ENCODE measurements at regions not wholly inside any gene's neighbourhood (a gene's known extent, or its start where the extent isn't known, plus 50 kb on each side); places are given as distances from the start of the nearest gene placed in this dataset.

DNA sequence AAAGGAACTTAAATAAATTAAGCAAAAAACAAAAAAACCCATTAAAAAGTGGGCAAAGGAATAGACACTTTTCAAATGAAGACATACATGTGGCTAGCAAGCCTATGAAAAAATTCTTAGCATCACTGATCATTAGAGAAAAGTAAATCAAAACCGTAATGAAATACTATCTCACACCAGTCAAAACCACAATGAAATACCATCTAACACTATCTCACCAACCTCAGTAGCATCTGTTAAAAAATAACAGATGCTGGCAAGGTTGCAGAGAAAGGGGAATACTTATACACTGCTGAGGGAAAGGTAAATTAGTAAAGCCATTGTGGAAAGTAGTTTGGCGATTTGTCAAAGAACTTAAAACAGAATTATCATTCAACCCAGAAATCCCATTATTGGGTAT is 381.1 kb downstream of the FLRT2 start:
- TF ChIP-seq CTCF (conservative IDR thresholded peaks at IDR 0.05; ENCODE audit: low read depth, low read length): no peak
- no peak for DNase-seq (ENCODE audit: low read depth)
- no peak overlapping the region for H3K4me3 ChIP-seq (ENCODE audit: low read depth, low read length)

DNA sequence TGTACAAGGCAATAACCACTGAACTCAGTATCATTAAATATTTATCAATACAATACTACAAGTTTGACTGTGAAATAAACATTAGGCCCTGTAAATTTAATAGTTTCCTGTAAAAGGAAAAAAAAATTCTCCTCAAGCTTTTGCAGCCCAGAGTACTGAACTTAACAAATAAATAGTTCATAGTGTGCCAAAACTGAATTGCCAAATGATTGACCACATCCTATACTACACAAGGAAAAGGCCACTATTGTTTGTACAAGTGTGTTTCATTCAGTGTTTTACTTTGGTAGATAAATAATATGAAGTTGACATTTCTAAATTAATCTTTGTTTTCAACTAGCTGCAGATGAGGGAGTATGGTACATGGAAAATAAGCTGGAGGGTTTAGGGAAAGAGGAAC is 379.6 kb downstream of the FLRT2 start:
- DNase-seq (ENCODE audit: low read depth): no peak
- no peak for TF ChIP-seq CTCF (conservative IDR thresholded peaks at IDR 0.05; ENCODE audit: low read depth, low read length)
- no peak overlapping the region for H3K4me3 ChIP-seq (ENCODE audit: low read depth, low read length)

DNA sequence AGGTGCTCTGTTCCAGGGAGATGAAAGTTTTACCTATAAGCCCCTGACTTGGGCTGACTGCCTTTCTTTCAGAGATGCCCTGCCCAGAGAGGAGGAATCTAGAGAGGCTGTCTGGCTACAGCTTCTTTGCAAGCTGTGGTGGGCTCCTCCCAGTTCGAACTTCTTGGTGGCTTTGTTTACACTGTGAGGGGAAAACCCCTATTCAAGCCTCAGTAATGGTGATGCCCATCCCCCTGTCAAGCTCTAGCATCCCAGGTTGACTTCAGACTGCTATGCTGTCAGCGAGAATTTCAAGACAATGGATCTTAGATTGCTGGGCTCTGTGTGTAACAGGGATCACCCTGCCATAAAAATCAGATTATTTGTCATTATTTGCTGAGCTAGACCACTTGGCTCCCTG is 377.6 kb downstream of the FLRT2 start:
- H3K4me3 ChIP-seq (ENCODE audit: low read depth, low read length): no peak overlapping the region
- no peak for DNase-seq (ENCODE audit: low read depth)
- no peak for TF ChIP-seq CTCF (conservative IDR thresholded peaks at IDR 0.05; ENCODE audit: low read depth, low read length)

- TF ChIP-seq CTCF (conservative IDR thresholded peaks at IDR 0.05; ENCODE audit: low read depth, low read length): no peak
- DNase-seq (ENCODE audit: low read depth): no peak
- H3K4me3 ChIP-seq (ENCODE audit: low read depth, low read length): no peak overlapping the region
These were observed 367.9 kb downstream of the FLRT2 start for GRCh38 chr14:85897808-85898207.

- no peak for TF ChIP-seq CTCF (conservative IDR thresholded peaks at IDR 0.05; ENCODE audit: low read depth, low read length)
- no peak overlapping the region for H3K4me3 ChIP-seq (ENCODE audit: low read depth, low read length)
These were observed 365.7 kb downstream of the FLRT2 start for GRCh38 chr14:85895603-85896002.

GRCh38 chr14:85892251-85892650 is 362.3 kb downstream of the FLRT2 start:
- H3K4me3 ChIP-seq (ENCODE audit: low read depth, low read length): no peak overlapping the region
- no peak for DNase-seq (ENCODE audit: low read depth)
- TF ChIP-seq CTCF (conservative IDR thresholded peaks at IDR 0.05; ENCODE audit: low read depth, low read length): no peak

More at GRCh38 chr14:85895603-85896002, 365.7 kb downstream of the FLRT2 start:
- DNase-seq (ENCODE audit: low read depth): no peak

DNA sequence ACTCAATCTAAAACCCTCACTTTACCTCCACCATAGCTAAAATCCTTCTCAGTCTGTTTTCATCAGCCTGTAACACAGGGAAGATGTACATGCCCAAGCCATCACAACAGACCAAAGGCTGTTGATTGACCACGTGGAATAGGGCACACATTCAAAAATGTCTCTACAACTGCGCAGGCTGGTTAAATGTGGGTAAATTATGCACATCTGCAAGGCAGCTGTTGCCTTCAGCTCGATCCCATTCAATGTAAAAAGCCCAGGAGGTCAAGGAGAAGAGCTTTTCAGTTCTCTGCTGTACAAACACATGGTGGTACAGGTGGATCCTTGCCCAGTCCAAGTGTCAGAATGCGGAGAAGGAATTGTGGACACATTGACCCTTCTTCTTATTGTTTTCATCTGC is 354.0 kb downstream of the FLRT2 start:
- no peak overlapping the region for H3K4me3 ChIP-seq (ENCODE audit: low read depth, low read length)
- TF ChIP-seq CTCF (conservative IDR thresholded peaks at IDR 0.05; ENCODE audit: low read depth, low read length): no peak
- no peak for DNase-seq (ENCODE audit: low read depth)
